WTC11 (cell line): ENCODE measurements at regions not wholly inside any gene's neighbourhood (a gene's known extent, or its start where the extent isn't known, plus 50 kb on each side); places are given as distances from the start of the nearest gene placed in this dataset.

ENCODE experiments used
- ATAC-seq: fragments of 200-7000 bp; cut with Tn5 transposase; 2 replicates; pipeline ENCODE4 v1.10.0; 2021; ENCODE audit warnings: mild to moderate bottlenecking, moderate library complexity
- CTCF ChIA-PET: fragments of 300-600 bp; sonication (Branson Sonifier 250); formaldehyde crosslinking; loops from one replicate; lab custom pipeline; 2021; ENCODE audit warnings: antibody characterized with exemption; lab: Charles Lee
- POLR2A ChIA-PET: fragments of 350-600 bp; sonication (Branson Sonifier 250); formaldehyde crosslinking; loops from one replicate; lab custom pipeline; 2021; ENCODE audit warnings: antibody characterized with exemption; lab: Charles Lee
- DNase-seq: peaks from one replicate; pipeline ENCODE4 v3.0.0; 2021; ENCODE audit warnings: low spot score
- H3K27ac Mint-ChIP-seq: 2 replicates; pipeline ENCODE4 v1.8.0; 2021; ENCODE audit warnings: mixed read lengths
- H3K27me3 Mint-ChIP-seq: 2 replicates; pipeline ENCODE4 v1.8.0; 2021; ENCODE audit warnings: low read depth, mild to moderate bottlenecking, moderate library complexity, mixed read lengths
- H3K36me3 Mint-ChIP-seq: 2 replicates; pipeline ENCODE4 v1.8.0; 2021; ENCODE audit warnings: mixed read lengths
- H3K4me1 Mint-ChIP-seq: 2 replicates; pipeline ENCODE4 v1.8.0; 2022; ENCODE audit warnings: mixed read lengths
- H3K4me3 Mint-ChIP-seq: 2 replicates; pipeline ENCODE4 v1.8.0; 2021; ENCODE audit warnings: mild to moderate bottlenecking, moderate library complexity, mixed read lengths
- H3K9me3 Mint-ChIP-seq: 2 replicates; pipeline ENCODE4 v1.8.0; 2021; ENCODE audit warnings: mixed read lengths
- CREM ChIP-seq: sonication (generic); formaldehyde crosslinking; IDR thresholded peaks from 2 replicates; pipeline ENCODE4 v1.8.1; 2022; ENCODE audit warnings: mild to moderate bottlenecking, missing genetic modification reagents, moderate library complexity
- EMX1 ChIP-seq: fragments of 250-450 bp; sonication (Bioruptor Pico); IDR thresholded peaks from 2 replicates; pipeline ENCODE4 v1.8.0; 2021; ENCODE audit warnings: mild to moderate bottlenecking
- ERG ChIP-seq: fragments of 250-450 bp; sonication (Bioruptor Pico); IDR thresholded peaks from 2 replicates; pipeline ENCODE4 v1.8.0; 2021; ENCODE audit warnings: mild to moderate bottlenecking
- ESRRA ChIP-seq: sonication (generic); formaldehyde crosslinking; IDR thresholded peaks from 2 replicates; pipeline ENCODE4 v1.8.1; 2022; ENCODE audit warnings: mild to moderate bottlenecking, missing genetic modification reagents, borderline replicate concordance
- FOXJ3 ChIP-seq: sonication (generic); formaldehyde crosslinking; IDR thresholded peaks from 2 replicates; pipeline ENCODE4 v1.9.0; 2021; ENCODE audit warnings: missing genetic modification reagents, mild to moderate bottlenecking, borderline replicate concordance
- FOXP1 ChIP-seq: sonication (generic); formaldehyde crosslinking; IDR thresholded peaks from 2 replicates; pipeline ENCODE4 v1.8.0; 2022; ENCODE audit warnings: missing genetic modification reagents, mild to moderate bottlenecking, moderate library complexity, borderline replicate concordance
- HMGXB4 ChIP-seq: sonication (generic); formaldehyde crosslinking; IDR thresholded peaks from 2 replicates; pipeline ENCODE4 v1.8.1; 2023; ENCODE audit warnings: mild to moderate bottlenecking, moderate library complexity, missing genetic modification reagents
- IRF1 ChIP-seq: sonication (generic); formaldehyde crosslinking; IDR thresholded peaks from 2 replicates; pipeline ENCODE4 v1.8.0; 2023; ENCODE audit warnings: missing genetic modification reagents
- MLX ChIP-seq: sonication (generic); formaldehyde crosslinking; IDR thresholded peaks from 2 replicates; pipeline ENCODE4 v1.8.1; 2023; ENCODE audit warnings: mild to moderate bottlenecking, missing genetic modification reagents, moderate library complexity
- NFE2L1 ChIP-seq: sonication (generic); formaldehyde crosslinking; IDR thresholded peaks from 2 replicates; pipeline ENCODE4 v1.8.1; 2023; ENCODE audit warnings: missing genetic modification reagents
- NFYB ChIP-seq: sonication (generic); formaldehyde crosslinking; conservative IDR thresholded peaks from 2 replicates; pipeline ENCODE4 v1.8.0; 2022; ENCODE audit warnings: low read depth, missing genetic modification reagents
- NR1H2 ChIP-seq: sonication (generic); formaldehyde crosslinking; IDR thresholded peaks from 2 replicates; pipeline ENCODE4 v1.9.0; 2021; ENCODE audit warnings: mild to moderate bottlenecking, moderate library complexity, missing genetic modification reagents
- NR2C2 ChIP-seq: sonication (generic); formaldehyde crosslinking; IDR thresholded peaks from 2 replicates; pipeline ENCODE4 v1.8.0; 2022; ENCODE audit warnings: mild to moderate bottlenecking, missing genetic modification reagents
- PRRX2 ChIP-seq: fragments of 250-450 bp; sonication (Bioruptor Pico); IDR thresholded peaks from 2 replicates; pipeline ENCODE4 v1.8.0; 2021; ENCODE audit warnings: mild to moderate bottlenecking
- RELA ChIP-seq: sonication (generic); formaldehyde crosslinking; IDR thresholded peaks from 2 replicates; pipeline ENCODE4 v1.8.1; 2022; ENCODE audit warnings: missing genetic modification reagents, mild to moderate bottlenecking, borderline replicate concordance
- TCF7 ChIP-seq: sonication (generic); formaldehyde crosslinking; IDR thresholded peaks from 2 replicates; pipeline ENCODE4 v1.8.0; 2022; ENCODE audit warnings: mild to moderate bottlenecking, low read depth, missing genetic modification reagents, moderate library complexity
- TEAD4 ChIP-seq: sonication (generic); formaldehyde crosslinking; IDR thresholded peaks from 2 replicates; pipeline ENCODE4 v1.8.0; 2022; ENCODE audit warnings: mild to moderate bottlenecking, missing genetic modification reagents
- ZNF219 ChIP-seq: sonication (generic); formaldehyde crosslinking; IDR thresholded peaks from 2 replicates; pipeline ENCODE4 v1.8.0; 2023; ENCODE audit warnings: missing genetic modification reagents, mild to moderate bottlenecking, borderline replicate concordance
- ZNF416 ChIP-seq: fragments of 250-450 bp; sonication (Bioruptor Pico); IDR thresholded peaks from 2 replicates; pipeline ENCODE4 v1.9.0; 2021; ENCODE audit warnings: mild to moderate bottlenecking, inconsistent platforms
- ZNF423 ChIP-seq: fragments of 250-450 bp; sonication (Bioruptor Pico); IDR thresholded peaks from 2 replicates; pipeline ENCODE4 v2.1.2; 2022; ENCODE audit warnings: mild to moderate bottlenecking, moderate library complexity
- TF ChIP-seq, protein P1 (sequence below): fragments of 250-450 bp; sonication (Bioruptor Pico); IDR thresholded peaks from 2 replicates; pipeline ENCODE4 v2.1.2; 2022; ENCODE audit warnings: mild to moderate bottlenecking, moderate library complexity
- TF ChIP-seq, protein P2 (sequence below): sonication (generic); formaldehyde crosslinking; IDR thresholded peaks from 2 replicates; pipeline ENCODE4 v1.8.0; 2022; ENCODE audit warnings: mild to moderate bottlenecking, missing genetic modification reagents
- TF ChIP-seq, protein P3 (sequence below): fragments of 200-600 bp; IDR thresholded peaks from 2 replicates; pipeline ENCODE4 v1.8.0; 2022; ENCODE audit warnings: antibody characterized with exemption
- TF ChIP-seq, protein P4 (sequence below): fragments of 250-450 bp; sonication (Bioruptor Pico); IDR thresholded peaks from 2 replicates; pipeline ENCODE4 v1.9.0; 2021; ENCODE audit warnings: mild to moderate bottlenecking
- TF ChIP-seq, protein P5 (sequence below): fragments of 250-450 bp; sonication (Bioruptor Pico); IDR thresholded peaks from 2 replicates; pipeline ENCODE4 v1.9.0; 2021; ENCODE audit warnings: mild to moderate bottlenecking

GRCh38 chr11:115944596-115944995 lies 440.4 kb upstream of the CADM1 start:
- H3K4me3 Mint-ChIP-seq, result no peak overlapping the region

DNA sequence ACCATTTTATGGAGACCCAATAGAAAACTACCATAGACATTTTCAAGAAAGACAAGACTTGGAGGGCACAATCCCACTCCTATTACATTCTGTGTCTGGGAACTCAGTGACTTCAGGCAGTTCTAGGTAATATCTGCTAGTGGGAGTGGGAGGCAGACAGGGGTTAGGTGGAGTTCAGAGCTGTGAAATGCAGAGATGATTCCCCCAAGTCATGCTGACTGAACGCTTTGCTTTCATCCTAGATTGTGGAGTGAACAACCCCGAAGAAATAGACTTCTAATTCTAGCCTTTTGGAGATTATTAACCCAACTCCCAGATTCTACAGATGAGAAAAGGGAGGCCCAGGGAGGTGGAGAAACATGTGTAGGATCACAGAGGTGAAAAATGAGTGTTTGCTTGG lies 437.8 kb upstream of the CADM1 start:
- DNase-seq (no peak), ATAC-seq (no peak)
- Mint-ChIP-seq H3K27ac (no peak overlapping the region), H3K4me1 (no peaks in the 10 kb centered on the region), H3K36me3 (no peaks in the 10 kb centered on the region), H3K27me3 (peaks cover 5% of the 10 kb centered on the region), H3K4me3 (no peak overlapping the region), H3K9me3 (no peaks in the 10 kb centered on the region)
- CTCF ChIA-PET, result no interaction called here
- POLR2A ChIA-PET, result no interaction called here
- no peak for TF ChIP-seq ZNF219 (CRISPR knock-in tag)
- no peak for TF ChIP-seq ERG
- no peak for TF ChIP-seq IRF1 (CRISPR knock-in tag)
- TF ChIP-seq, protein P1, sequence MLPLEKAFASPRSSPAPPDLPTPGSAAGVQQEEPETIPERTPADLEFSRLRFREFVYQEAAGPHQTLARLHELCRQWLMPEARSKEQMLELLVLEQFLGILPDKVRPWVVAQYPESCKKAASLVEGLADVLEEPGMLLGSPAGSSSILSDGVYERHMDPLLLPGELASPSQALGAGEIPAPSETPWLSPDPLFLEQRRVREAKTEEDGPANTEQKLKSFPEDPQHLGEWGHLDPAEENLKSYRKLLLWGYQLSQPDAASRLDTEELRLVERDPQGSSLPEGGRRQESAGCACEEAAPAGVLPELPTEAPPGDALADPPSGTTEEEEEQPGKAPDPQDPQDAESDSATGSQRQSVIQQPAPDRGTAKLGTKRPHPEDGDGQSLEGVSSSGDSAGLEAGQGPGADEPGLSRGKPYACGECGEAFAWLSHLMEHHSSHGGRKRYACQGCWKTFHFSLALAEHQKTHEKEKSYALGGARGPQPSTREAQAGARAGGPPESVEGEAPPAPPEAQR (CRISPR knock-in tag), result no peak
- no peak for TF ChIP-seq TEAD4
- TF ChIP-seq NR1H2, result no peak
- TF ChIP-seq ZNF423, result no peak
- TF ChIP-seq NFYB, result no peak
- no peak for TF ChIP-seq PRRX2 (CRISPR knock-in tag)
- TF ChIP-seq NFE2L1 (CRISPR knock-in tag), result no peak
- TF ChIP-seq FOXP1, result no peak
- no peak for TF ChIP-seq CREM
- TF ChIP-seq HMGXB4 (CRISPR knock-in tag), result no peak
- TF ChIP-seq, protein P2, sequence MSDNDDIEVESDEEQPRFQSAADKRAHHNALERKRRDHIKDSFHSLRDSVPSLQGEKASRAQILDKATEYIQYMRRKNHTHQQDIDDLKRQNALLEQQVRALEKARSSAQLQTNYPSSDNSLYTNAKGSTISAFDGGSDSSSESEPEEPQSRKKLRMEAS (CRISPR knock-in tag), result no peak
- TF ChIP-seq FOXJ3, result no peak
- TF ChIP-seq, protein P3, sequence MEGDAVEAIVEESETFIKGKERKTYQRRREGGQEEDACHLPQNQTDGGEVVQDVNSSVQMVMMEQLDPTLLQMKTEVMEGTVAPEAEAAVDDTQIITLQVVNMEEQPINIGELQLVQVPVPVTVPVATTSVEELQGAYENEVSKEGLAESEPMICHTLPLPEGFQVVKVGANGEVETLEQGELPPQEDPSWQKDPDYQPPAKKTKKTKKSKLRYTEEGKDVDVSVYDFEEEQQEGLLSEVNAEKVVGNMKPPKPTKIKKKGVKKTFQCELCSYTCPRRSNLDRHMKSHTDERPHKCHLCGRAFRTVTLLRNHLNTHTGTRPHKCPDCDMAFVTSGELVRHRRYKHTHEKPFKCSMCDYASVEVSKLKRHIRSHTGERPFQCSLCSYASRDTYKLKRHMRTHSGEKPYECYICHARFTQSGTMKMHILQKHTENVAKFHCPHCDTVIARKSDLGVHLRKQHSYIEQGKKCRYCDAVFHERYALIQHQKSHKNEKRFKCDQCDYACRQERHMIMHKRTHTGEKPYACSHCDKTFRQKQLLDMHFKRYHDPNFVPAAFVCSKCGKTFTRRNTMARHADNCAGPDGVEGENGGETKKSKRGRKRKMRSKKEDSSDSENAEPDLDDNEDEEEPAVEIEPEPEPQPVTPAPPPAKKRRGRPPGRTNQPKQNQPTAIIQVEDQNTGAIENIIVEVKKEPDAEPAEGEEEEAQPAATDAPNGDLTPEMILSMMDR, result no peak
- no peak for TF ChIP-seq RELA (CRISPR knock-in tag)

More at GRCh38 chr11:115944596-115944995, 440.4 kb upstream of the CADM1 start:
- TF ChIP-seq EMX1 (CRISPR knock-in tag), result no peak
- no peak for TF ChIP-seq TCF7 (CRISPR knock-in tag)
- TF ChIP-seq, protein P4, sequence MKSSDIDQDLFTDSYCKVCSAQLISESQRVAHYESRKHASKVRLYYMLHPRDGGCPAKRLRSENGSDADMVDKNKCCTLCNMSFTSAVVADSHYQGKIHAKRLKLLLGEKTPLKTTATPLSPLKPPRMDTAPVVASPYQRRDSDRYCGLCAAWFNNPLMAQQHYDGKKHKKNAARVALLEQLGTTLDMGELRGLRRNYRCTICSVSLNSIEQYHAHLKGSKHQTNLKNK (CRISPR knock-in tag), result no peak
- no peak for TF ChIP-seq MLX (CRISPR knock-in tag)
- TF ChIP-seq FOXP1, result no peak
- TF ChIP-seq, protein P5, sequence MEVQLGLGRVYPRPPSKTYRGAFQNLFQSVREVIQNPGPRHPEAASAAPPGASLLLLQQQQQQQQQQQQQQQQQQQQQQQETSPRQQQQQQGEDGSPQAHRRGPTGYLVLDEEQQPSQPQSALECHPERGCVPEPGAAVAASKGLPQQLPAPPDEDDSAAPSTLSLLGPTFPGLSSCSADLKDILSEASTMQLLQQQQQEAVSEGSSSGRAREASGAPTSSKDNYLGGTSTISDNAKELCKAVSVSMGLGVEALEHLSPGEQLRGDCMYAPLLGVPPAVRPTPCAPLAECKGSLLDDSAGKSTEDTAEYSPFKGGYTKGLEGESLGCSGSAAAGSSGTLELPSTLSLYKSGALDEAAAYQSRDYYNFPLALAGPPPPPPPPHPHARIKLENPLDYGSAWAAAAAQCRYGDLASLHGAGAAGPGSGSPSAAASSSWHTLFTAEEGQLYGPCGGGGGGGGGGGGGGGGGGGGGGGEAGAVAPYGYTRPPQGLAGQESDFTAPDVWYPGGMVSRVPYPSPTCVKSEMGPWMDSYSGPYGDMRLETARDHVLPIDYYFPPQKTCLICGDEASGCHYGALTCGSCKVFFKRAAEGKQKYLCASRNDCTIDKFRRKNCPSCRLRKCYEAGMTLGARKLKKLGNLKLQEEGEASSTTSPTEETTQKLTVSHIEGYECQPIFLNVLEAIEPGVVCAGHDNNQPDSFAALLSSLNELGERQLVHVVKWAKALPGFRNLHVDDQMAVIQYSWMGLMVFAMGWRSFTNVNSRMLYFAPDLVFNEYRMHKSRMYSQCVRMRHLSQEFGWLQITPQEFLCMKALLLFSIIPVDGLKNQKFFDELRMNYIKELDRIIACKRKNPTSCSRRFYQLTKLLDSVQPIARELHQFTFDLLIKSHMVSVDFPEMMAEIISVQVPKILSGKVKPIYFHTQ (CRISPR knock-in tag), result no peak
- no peak for TF ChIP-seq ESRRA (CRISPR knock-in tag)
- TF ChIP-seq NR2C2 (CRISPR knock-in tag), result no peak
- no peak for TF ChIP-seq ZNF416 (CRISPR knock-in tag)
- POLR2A ChIA-PET, result interaction anchor here (0.6 kb wide), 1 partner anchor 417 kb away, joined by 3 read pairs; no protein-coding TSS in a partner anchor
- H3K4me1 Mint-ChIP-seq, result no peaks in the 10 kb centered on the region
- peaks cover 7% of the 10 kb centered on the region for H3K27me3 Mint-ChIP-seq
- ATAC-seq (no peak), DNase-seq (no peak)
- no peaks in the 10 kb centered on the region for H3K36me3 Mint-ChIP-seq
- CTCF ChIA-PET, result interaction anchor here (1.4 kb wide), 1 partner anchor 134 kb away, joined by 4 read pairs; no protein-coding TSS in a partner anchor
- peaks cover 6% of the 10 kb centered on the region for H3K9me3 Mint-ChIP-seq
- no peak overlapping the region for H3K27ac Mint-ChIP-seq
